H9 (cell line): ENCODE measurements at regions not wholly inside any gene's neighbourhood (a gene's known extent, or its start where the extent isn't known, plus 50 kb on each side); places are given as distances from the start of the nearest gene placed in this dataset.

ENCODE experiments used
- DNase-seq: peaks from one replicate; pipeline ENCODE4 v3.0.0-alpha.2; 2017
- H2AFZ ChIP-seq: one replicate; pipeline ENCODE4 v1.6.1; 2013; ENCODE audit warnings: mild to moderate bottlenecking, low read length, control low read depth, moderate library complexity
- H2AK5ac ChIP-seq: 2 replicates; pipeline ENCODE4 v1.6.1; 2013; ENCODE audit warnings: low read length, control low read depth, mixed read lengths; ENCODE audit not compliant: insufficient read length
- H2BK120ac ChIP-seq: one replicate; pipeline ENCODE4 v1.6.1; 2013; ENCODE audit warnings: low read depth, mild to moderate bottlenecking, low read length, control low read depth, inconsistent platforms; ENCODE audit not compliant: poor library complexity, severe bottlenecking
- H2BK12ac ChIP-seq: 2 replicates; pipeline ENCODE4 v1.6.1; 2013; ENCODE audit warnings: low read length, control low read depth, mixed read lengths, low read depth; ENCODE audit not compliant: insufficient read length
- H2BK15ac ChIP-seq: 2 replicates; pipeline ENCODE4 v1.6.1; 2013; ENCODE audit warnings: low read depth, low read length, control low read depth
- H2BK20ac ChIP-seq: one replicate; pipeline ENCODE4 v1.6.1; 2013; ENCODE audit warnings: low read depth, mild to moderate bottlenecking, low read length, control low read depth, inconsistent platforms; ENCODE audit not compliant: poor library complexity, severe bottlenecking
- H2BK5ac ChIP-seq: 2 replicates; pipeline ENCODE4 v1.6.1; 2013; ENCODE audit warnings: low read length, control low read depth, mixed read lengths; ENCODE audit not compliant: insufficient read length
- H3K14ac ChIP-seq: 2 replicates; pipeline ENCODE4 v1.6.1; 2013; ENCODE audit warnings: low read length, control low read depth; ENCODE audit not compliant: insufficient read depth
- H3K18ac ChIP-seq: 2 replicates; pipeline ENCODE4 v1.6.1; 2013; ENCODE audit warnings: low read depth, mild to moderate bottlenecking, mixed read lengths, low read length, control low read depth; ENCODE audit not compliant: insufficient read length
- H3K23ac ChIP-seq: 2 replicates; pipeline ENCODE4 v1.6.1; 2013; ENCODE audit warnings: low read length, control low read depth, mixed read lengths, low read depth; ENCODE audit not compliant: insufficient read length
- H3K23me2 ChIP-seq: 2 replicates; pipeline ENCODE4 v1.6.1; 2013; ENCODE audit warnings: low read depth, mild to moderate bottlenecking, mixed read lengths, low read length, control low read depth; ENCODE audit not compliant: insufficient read length, poor library complexity, severe bottlenecking
- H3K27ac ChIP-seq: 2 replicates; pipeline ENCODE4 v1.5.1; 2013; ENCODE audit warnings: low read length, control low read depth, mixed read lengths, low read depth; ENCODE audit not compliant: insufficient read length
- H3K27me3 ChIP-seq: 2 replicates; pipeline ENCODE4 v1.6.1; 2013; ENCODE audit warnings: low read length, control low read depth, inconsistent platforms; ENCODE audit not compliant: insufficient read depth
- H3K4ac ChIP-seq: 2 replicates; pipeline ENCODE4 v1.6.1; 2013; ENCODE audit warnings: low read depth, mild to moderate bottlenecking, control low read depth, inconsistent platforms, low read length, moderate library complexity
- H3K4me1 ChIP-seq: 2 replicates; pipeline ENCODE4 v1.6.1; 2013; ENCODE audit warnings: low read length, control low read depth, inconsistent platforms; ENCODE audit not compliant: insufficient read depth
- H3K4me2 ChIP-seq: 2 replicates; pipeline ENCODE4 v1.6.1; 2013; ENCODE audit warnings: low read length, control low read depth, mixed read lengths; ENCODE audit not compliant: insufficient read length, insufficient read depth
- H3K56ac ChIP-seq: 2 replicates; pipeline ENCODE4 v1.6.1; 2013; ENCODE audit warnings: low read depth, mild to moderate bottlenecking, mixed read lengths, low read length, control low read depth; ENCODE audit not compliant: insufficient read length
- H3K79me1 ChIP-seq: 2 replicates; pipeline ENCODE4 v1.6.1; 2013; ENCODE audit warnings: low read depth, mild to moderate bottlenecking, moderate library complexity, low read length, control low read depth, inconsistent platforms; ENCODE audit not compliant: insufficient read depth, poor library complexity, severe bottlenecking
- H3K79me2 ChIP-seq: 2 replicates; pipeline ENCODE4 v1.6.1; 2013; ENCODE audit warnings: low read length, control low read depth, inconsistent platforms; ENCODE audit not compliant: insufficient read depth
- H3K9ac ChIP-seq: 2 replicates; pipeline ENCODE4 v1.6.1; 2013; ENCODE audit warnings: low read length, control low read depth, mixed read lengths; ENCODE audit not compliant: insufficient read length; ENCODE audit errors: extremely low read depth
- H3K9me3 ChIP-seq: one replicate; pipeline ENCODE4 v1.6.1; 2013; ENCODE audit warnings: low read depth, low read length, inconsistent platforms; ENCODE audit not compliant: control insufficient read depth
- H3T11ph ChIP-seq: one replicate; pipeline ENCODE4 v1.6.1; 2013; ENCODE audit warnings: mild to moderate bottlenecking, low read length, control low read depth, inconsistent platforms
- H4K20me1 ChIP-seq: one replicate; pipeline ENCODE4 v1.6.1; 2013; ENCODE audit not compliant: control insufficient read depth, insufficient read length, insufficient read depth
- H4K5ac ChIP-seq: 2 replicates; pipeline ENCODE4 v1.6.1; 2013; ENCODE audit warnings: low read depth, mild to moderate bottlenecking, mixed read lengths, low read length, control low read depth; ENCODE audit not compliant: insufficient read length
- H4K8ac ChIP-seq: replicated peaks from 2 replicates; pipeline ENCODE4 v1.6.1; 2013; ENCODE audit warnings: low read length, control low read depth, mixed read lengths, low read depth; ENCODE audit not compliant: insufficient read length
- H4K91ac ChIP-seq: 2 replicates; pipeline ENCODE4 v1.6.1; 2013; ENCODE audit warnings: low read depth, mild to moderate bottlenecking, moderate library complexity, mixed read lengths, low read length, control low read depth; ENCODE audit not compliant: insufficient read length
- H3K27ac Mint-ChIP-seq, 3 experiments: 2 replicates in 2 of 3; 3 replicates in 1 of 3; pipeline ENCODE4 v1.8.0; 2020 to 2021; ENCODE audit warnings: mixed read lengths in 3 of 3, mild to moderate bottlenecking in 1 of 3, moderate library complexity in 1 of 3
- H3K27me3 Mint-ChIP-seq: 2 replicates; pipeline ENCODE4 v1.8.0; 2021; ENCODE audit warnings: low read depth, mild to moderate bottlenecking, moderate library complexity, mixed read lengths
- H3K36me3 Mint-ChIP-seq, 3 experiments: 2 replicates in 2 of 3; 3 replicates in 1 of 3; pipeline ENCODE4 v1.8.0; 2020 to 2021; ENCODE audit warnings: low read depth in 3 of 3, mixed read lengths in 3 of 3; ENCODE audit not compliant: insufficient read depth in 1 of 3
- H3K4me1 Mint-ChIP-seq, 2 experiments: 2 replicates each; pipeline ENCODE4 v1.8.0; 2020; ENCODE audit warnings: mixed read lengths in 2 of 2
- H3K4me3 Mint-ChIP-seq, 2 experiments: 2 replicates in 1 of 2; 3 replicates in 1 of 2; pipeline ENCODE4 v1.8.0; 2020 to 2021; ENCODE audit warnings: mild to moderate bottlenecking in 2 of 2, mixed read lengths in 2 of 2, moderate library complexity in 1 of 2
- H3K9me3 Mint-ChIP-seq, 2 experiments: 2 replicates in 1 of 2; 3 replicates in 1 of 2; pipeline ENCODE4 v1.8.0; 2020; ENCODE audit warnings: mild to moderate bottlenecking in 2 of 2, mixed read lengths in 2 of 2, moderate library complexity in 1 of 2
- CTCF ChIP-seq: fragments of 200-600 bp; sonication (generic); conservative IDR thresholded peaks from 3 replicates; pipeline ENCODE4 v1.8.0; 2021; ENCODE audit warnings: antibody characterized with exemption, mild to moderate bottlenecking
- WGBS: extraction: QIAGEN DNeasy Blood & Tissue Kit; methylation state at CpG from one replicate; pipeline ENCODE4 v1.1.7; 2013; ENCODE audit warnings: missing lambda C conversion rate, low lambda C conversion rate, mixed read lengths; ENCODE audit not compliant: insufficient read length; ENCODE audit errors: extremely low coverage; 5-methylcytosine and 5-hydroxymethylcytosine counted together

DNA sequence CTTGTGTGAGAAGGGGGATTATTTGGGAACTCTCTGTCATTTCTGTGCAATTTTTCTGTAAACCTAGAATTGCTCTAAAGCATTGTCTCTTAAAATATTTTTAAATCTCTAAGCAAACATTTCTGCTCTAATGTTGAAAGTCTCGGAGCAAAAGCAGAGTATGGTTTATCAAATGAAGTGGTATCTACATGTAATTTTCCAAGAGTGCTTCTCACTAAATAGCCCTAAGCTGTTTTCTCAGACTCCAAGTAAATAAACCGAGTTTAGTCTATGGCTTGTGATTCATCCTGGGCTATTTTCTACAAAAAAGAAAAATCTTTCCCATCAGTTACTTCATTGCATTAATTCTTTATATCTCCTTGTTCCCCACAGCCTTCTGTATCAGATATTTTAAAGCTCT, 90.8 kb downstream of the METTL4 start:
- H4K91ac ChIP-seq, result no peak overlapping the region
- no peaks in the 10 kb centered on the region for H3K79me1 ChIP-seq
- no peak overlapping the region for H3K23ac ChIP-seq
- H2BK120ac ChIP-seq, result no peak overlapping the region
- H4K20me1 ChIP-seq, result no peaks in the 10 kb centered on the region
- Mint-ChIP-seq H3K27me3 (no peaks in the 10 kb centered on the region), H3K4me3 (no peak overlapping the region), H3K4me1 (no peaks in the 10 kb centered on the region), H3K9me3 (no peaks in the 10 kb centered on the region), H3K36me3 (no peaks in the 10 kb centered on the region), H3K27ac (no peak overlapping the region)
- H3K14ac ChIP-seq, result no peak overlapping the region
- no peaks in the 10 kb centered on the region for H3K23me2 ChIP-seq
- H3K4me1 ChIP-seq, result no peaks in the 10 kb centered on the region
- TF ChIP-seq CTCF, result no peak
- H3K56ac ChIP-seq, result no peak overlapping the region
- no peak overlapping the region for H4K8ac ChIP-seq
- H3K4ac ChIP-seq, result no peak overlapping the region
- no peaks in the 10 kb centered on the region for H3K79me2 ChIP-seq
- H3K9ac ChIP-seq, result no peak overlapping the region
- no peak overlapping the region for H2AFZ ChIP-seq
- H2BK12ac ChIP-seq, result no peak overlapping the region
- H3K4me2 ChIP-seq, result no peak overlapping the region
- DNase-seq, result no peak
- H3K18ac ChIP-seq, result no peak overlapping the region
- H2BK5ac ChIP-seq, result no peak overlapping the region
- no peak overlapping the region for H2BK15ac ChIP-seq
- no peak overlapping the region for H2AK5ac ChIP-seq
- no peaks in the 10 kb centered on the region for H3K27me3 ChIP-seq
- no peak overlapping the region for H2BK20ac ChIP-seq
- H3T11ph ChIP-seq, result no peak overlapping the region
- no CpG with 5 or more reads among the region's 2 CpGs for WGBS
- no peak overlapping the region for H3K27ac ChIP-seq
- H4K5ac ChIP-seq, result no peak overlapping the region
- no peaks in the 10 kb centered on the region for H3K9me3 ChIP-seq
